Lung microvascular endothelial cell (primary cell): ENCODE measurements at regions not wholly inside any gene's neighbourhood (a gene's known extent, or its start where the extent isn't known, plus 50 kb on each side); places are given as distances from the start of the nearest gene placed in this dataset.

Experiments
- DNase-seq, 2 donors: peaks; one replicate each; pipeline versions ENCODE4 v3.0.0 to v3.0.0-alpha.2; 2010; ENCODE audit warnings: low read depth in 2 of 2

GRCh38 chr2:76320716-76321115, 610.0 kb upstream of the GCFC2 start:
- no peak for DNase-seq

DNA sequence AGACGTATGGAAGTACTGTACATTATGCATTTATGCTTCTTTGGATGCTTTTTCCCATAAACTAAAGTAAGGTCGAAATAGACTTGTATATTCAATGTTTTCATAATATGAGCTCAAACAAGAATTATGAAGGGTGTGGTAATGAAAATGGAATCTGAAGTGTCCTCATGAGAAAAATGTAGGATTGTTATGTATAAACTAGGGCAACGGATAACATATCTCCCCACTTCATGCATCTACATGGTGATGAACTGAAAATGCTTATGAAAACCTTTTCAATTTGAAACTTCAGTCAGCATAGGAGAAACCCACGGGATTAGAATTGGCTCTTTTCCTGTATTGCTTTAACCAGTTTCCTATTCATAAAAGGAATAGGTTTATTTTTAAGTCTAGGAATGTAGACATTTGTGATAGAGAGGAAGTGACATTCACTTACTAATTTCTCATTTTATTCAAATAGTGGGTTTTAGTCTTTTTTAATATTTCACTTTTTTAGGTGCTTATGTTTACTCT, 608.2 kb upstream of the GCFC2 start:
- DNase-seq = no peak

DNA sequence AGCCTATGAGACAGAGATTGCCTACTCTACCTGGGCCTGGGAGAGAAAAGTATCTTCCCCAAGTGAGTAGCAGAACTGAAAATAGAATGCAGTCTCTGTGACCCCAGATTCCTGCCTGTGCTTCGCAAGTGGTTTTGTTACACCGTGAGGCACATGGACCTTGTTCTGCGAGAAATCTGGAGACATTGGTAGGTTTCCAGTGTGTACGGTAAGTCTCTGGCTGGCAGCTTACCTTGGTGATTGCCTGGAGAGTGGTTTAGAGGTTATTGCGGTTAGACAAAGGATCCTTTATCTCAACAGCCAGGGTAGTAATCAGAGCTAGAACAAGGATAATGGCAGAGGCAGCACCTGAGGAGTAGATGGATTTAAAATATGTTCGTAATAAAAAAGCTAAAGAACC, 606.0 kb upstream of the GCFC2 start:
- DNase-seq = no peak

- no peak for DNase-seq
Observed at GRCh38 chr2:76314271-76315020, 603.7 kb upstream of the GCFC2 start.

GRCh38 chr2:76312236-76312635, 601.5 kb upstream of the GCFC2 start:
- no peak for DNase-seq

GRCh38 chr2:76311728-76312127, 601.0 kb upstream of the GCFC2 start:
- DNase-seq = no peak

- no peak for DNase-seq
Observed at GRCh38 chr2:76310894-76311633, 600.3 kb upstream of the GCFC2 start.

- no peak for DNase-seq
Observed at GRCh38 chr2:76307495-76307894, 596.8 kb upstream of the GCFC2 start.

GRCh38 chr2:76298041-76298440, 587.3 kb upstream of the GCFC2 start:
- DNase-seq = no peak

DNA sequence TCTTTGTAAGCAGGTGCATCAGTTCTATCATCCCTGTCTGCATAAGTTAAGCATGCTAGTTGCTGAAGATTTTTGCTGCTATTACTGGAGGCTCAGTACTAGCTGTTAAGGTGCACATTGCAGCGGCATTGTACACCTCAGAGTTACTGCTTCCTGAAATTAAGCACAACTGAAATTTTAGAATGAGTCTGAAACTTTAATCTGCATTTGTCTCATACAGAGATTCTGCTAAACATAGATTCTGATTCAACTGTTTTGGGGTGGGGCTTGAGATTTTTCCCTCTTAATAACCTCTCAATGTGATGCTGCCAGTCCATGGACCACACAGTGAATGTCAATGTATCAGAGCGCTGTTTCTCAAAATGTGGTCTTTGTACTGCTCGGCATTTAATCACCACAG, 585.7 kb upstream of the GCFC2 start:
- DNase-seq = no peak

- DNase-seq = no peak
Observed at GRCh38 chr2:76295762-76296161, 585.0 kb upstream of the GCFC2 start.

DNA sequence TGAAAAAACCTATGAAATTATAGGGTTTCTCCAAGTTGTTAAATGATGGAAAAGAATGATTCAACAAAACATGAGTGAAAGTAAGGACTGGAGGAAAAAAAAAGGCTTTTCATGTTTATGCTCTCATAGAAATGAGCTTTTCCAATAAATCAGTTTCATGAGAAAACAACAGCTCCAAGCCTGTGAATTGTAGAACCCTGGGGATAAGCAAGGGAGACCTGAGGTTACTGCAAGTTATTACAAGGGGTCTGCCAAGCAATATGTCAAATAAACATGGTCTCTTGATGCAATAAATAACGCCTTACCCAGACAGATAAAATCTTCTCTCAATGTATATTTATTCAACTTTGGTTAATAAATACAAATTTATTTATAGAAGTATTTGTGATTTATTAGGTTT, 577.9 kb upstream of the GCFC2 start:
- DNase-seq = no peak

GRCh38 chr2:76288146-76288545, 577.4 kb upstream of the GCFC2 start:
- no peak for DNase-seq

DNA sequence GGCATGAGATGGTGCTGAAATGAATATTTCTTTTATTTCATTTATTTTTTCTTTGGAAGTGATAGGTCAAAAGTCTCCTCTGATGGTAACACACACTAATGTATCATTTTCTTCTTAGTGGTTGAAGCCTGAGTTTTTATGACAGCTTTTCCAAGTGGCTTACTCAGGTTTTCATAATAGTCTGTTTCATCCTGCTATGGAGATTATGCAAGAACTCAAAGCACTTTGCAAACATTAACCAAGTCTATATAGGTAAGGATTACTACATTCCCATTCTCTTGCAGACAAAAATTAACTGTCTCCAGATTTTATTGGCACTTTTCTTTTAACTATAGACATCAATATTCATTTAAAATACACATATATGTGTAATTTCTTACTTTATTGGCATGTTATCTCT, 572.6 kb upstream of the GCFC2 start:
- no peak for DNase-seq

DNA sequence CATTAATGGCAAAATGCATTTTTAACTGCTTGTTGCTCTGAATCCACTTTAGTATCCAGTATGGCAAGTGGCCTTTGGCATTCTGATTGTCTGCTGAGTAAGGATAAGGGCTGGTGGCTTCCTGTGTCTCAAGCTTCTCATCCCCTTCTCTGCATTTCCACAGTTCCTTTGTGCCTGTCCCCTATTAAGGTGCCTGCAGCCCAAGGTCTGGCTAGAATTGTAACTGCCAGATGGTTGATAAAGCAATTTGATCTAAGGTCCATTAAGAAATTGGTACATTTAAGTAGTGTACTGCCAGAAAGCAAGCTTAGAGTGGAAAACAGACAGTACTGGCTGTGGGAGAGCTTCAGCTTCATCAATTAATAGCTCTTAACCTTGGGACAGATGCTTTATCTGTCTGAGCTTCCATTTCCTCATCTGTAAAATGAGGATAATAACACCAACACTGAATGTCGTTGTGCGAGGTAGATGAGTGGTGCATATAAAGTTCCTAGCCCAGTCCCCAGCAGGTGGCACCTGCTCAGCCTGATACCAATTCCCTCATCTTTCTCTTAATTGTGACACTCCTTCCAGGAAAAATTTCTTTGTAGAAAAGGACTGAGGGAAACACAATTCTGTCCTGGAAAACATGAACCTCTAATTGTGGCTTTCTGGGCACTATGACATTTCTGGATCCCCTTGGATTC, 570.6 kb upstream of the GCFC2 start:
- no peak for DNase-seq

DNA sequence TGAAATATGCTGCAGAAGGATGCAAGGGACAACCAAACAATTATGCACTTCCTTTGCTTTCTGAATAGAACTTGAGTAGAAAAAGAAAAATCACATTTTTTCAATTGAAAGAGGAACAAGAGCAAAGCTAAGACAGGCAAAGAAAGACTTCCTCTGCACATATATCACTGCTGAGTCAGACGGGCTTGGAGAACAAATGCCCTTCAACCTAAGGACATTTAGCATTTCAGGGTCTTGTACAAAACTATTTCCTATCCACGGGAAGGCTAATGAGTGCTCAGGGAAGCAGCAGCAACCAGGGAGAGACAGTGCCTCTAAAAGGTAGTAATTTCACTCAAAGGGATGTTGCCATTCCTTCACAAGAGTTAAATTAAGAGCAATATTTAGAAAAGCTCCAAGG, 570.0 kb upstream of the GCFC2 start:
- no peak for DNase-seq

- no peak for DNase-seq
Observed at GRCh38 chr2:76279142-76279541, 568.4 kb upstream of the GCFC2 start.

- DNase-seq = no peak
Observed at GRCh38 chr2:76275788-76276187, 565.1 kb upstream of the GCFC2 start.

DNA sequence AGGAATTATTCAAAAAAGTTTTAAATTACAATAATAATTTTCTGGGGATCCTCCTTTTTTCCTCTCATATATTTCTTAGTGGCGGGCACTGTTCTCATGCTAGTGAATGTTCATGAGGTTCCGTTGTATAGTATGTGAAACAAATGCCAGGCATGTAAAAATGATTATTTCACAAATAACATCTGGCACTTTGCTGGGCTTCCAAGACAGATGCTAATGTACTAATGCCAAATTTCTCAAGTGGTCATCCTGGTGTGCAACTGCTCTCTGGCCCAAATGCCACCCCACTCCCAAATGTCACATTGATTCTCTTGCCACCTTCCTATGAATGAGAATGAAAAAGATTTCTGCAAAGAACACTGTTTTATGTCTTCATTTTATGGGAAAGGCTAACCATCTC, 564.0 kb upstream of the GCFC2 start:
- DNase-seq = no peak

DNA sequence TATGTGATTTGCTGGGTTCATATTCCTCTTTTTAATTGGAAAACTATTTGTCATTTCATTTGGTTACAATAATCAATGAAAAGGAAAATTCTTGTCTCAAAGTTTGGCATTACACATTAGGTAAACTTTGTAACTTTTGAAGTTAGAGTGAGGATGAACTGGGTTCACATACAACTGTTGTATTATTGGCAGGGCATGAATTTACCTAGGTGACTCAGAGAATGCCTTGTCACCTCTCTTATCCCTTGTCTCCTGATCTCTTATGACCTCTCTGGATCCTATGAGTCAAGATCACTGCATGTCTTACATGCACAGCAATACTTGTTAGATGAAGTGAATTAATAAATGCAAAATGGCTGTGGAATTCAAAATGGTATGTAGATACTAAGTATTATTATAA, 563.4 kb upstream of the GCFC2 start:
- no peak for DNase-seq

DNA sequence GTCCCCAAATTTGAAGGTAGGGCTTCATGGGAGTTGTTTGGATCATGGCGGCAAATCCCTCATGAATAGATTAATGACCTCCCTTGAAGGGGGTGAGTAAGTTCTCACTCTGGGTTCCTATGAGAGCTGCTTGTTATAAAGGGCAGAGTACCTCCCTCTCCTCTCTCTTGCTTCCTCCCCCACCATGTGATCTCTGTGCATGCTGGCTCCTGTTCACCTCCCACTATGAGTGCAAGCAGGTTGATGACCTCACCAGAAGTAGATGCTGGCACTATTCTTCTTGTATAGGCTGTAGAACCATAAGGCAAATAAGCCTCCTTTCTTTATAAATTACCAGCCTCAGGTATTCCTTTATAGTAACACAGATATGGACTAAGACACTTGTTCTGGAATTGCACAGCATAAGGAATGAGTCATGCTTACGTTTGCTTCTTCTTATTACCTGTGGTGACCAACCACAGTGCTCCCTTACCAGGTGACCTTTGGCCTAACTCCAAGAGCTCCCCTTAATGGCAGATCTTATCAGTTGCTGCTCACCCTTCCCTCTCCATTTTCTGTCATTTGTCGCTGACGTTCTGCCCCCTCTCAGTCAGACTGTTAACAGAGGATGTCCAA, 559.5 kb upstream of the GCFC2 start:
- DNase-seq = no peak
